GM12878 (cell line): ENCODE measurements at regions not wholly inside any gene's neighbourhood (a gene's known extent, or its start where the extent isn't known, plus 50 kb on each side); places are given as distances from the start of the nearest gene placed in this dataset.
A peak's percentile ranks its signal among the peaks of the same experiment; 100 is the strongest.

Source experiments
- ATAC-seq: fragments of 200-7000 bp; cut with Tn5 transposase; 3 replicates; pipeline ENCODE4 v1.9.1; 2020; ENCODE audit warnings: mild to moderate bottlenecking, moderate library complexity
- BruUV-seq: library from RNA; stranded (reverse); fragments of 400-500 nt; replicated peaks from 2 replicates; lab custom pipeline; 2021; lab: Mats Ljungman, UMichigan
- CTCF ChIA-PET: fragments of 300-600 bp; sonication (Branson Sonifier 250); formaldehyde crosslinking; extraction: SDS; loops from one replicate; lab custom pipeline; 2021; ENCODE audit warnings: inconsistent platforms; lab: Yijun Ruan, JAX
- POLR2A ChIA-PET: fragments of 350-600 bp; formaldehyde crosslinking; extraction: SDS; loops from one replicate; lab custom pipeline; 2021; ENCODE audit warnings: inconsistent platforms; lab: Charles Lee
- RAD21 ChIA-PET: fragments of 300-600 bp; sonication (Branson Sonifier 250); formaldehyde crosslinking; loops from one replicate; lab custom pipeline; 2023; ENCODE audit warnings: antibody characterized with exemption; ENCODE audit not compliant: unreplicated experiment; lab: Charles Lee
- SMC1A ChIA-PET: fragments of 300-600 bp; sonication (Branson Sonifier 250); formaldehyde crosslinking; loops from one replicate; lab custom pipeline; 2023; ENCODE audit not compliant: unreplicated experiment, uncharacterized antibody; lab: Charles Lee
- DNase-seq: peaks from one replicate; pipeline ENCODE4 v3.0.0-alpha.2; 2011; ENCODE audit warnings: low read depth, low spot score
- FAIRE-seq: peaks from 3 replicates; lab custom pipeline; 2011; peaks lifted over from hg19 to GRCh38; lab: Jason Lieb, UNC
- H2AFZ ChIP-seq: 2 replicates; pipeline ENCODE4 v1.6.0; 2011; ENCODE audit warnings: low read depth, low read length, control low read depth; ENCODE audit not compliant: control insufficient read depth
- H3K27ac ChIP-seq: 2 replicates; pipeline ENCODE4 v1.5.1; 2011; ENCODE audit warnings: control low read depth; ENCODE audit not compliant: control insufficient read depth, insufficient read depth
- H3K27me3 ChIP-seq, 2 experiments: replicated peaks in 1 of 2; 2 replicates each; pipeline versions ENCODE4 v1.6.0 to v1.6.1; 2011; ENCODE audit warnings: low read length in 1 of 2; ENCODE audit not compliant: control insufficient read depth in 2 of 2, insufficient read depth in 2 of 2
- H3K36me3 ChIP-seq, 2 experiments: 2 replicates each; pipeline ENCODE4 v1.5.1; 2011; ENCODE audit warnings: low read length in 1 of 2; ENCODE audit not compliant: control insufficient read depth in 2 of 2, insufficient read depth in 2 of 2
- H3K4me1 ChIP-seq: 2 replicates; pipeline ENCODE4 v1.6.1; 2011; ENCODE audit warnings: mild to moderate bottlenecking, low read length, moderate library complexity, mixed read lengths; ENCODE audit not compliant: control insufficient read depth, insufficient read depth
- H3K4me2 ChIP-seq: 2 replicates; pipeline ENCODE4 v1.6.0; 2011; ENCODE audit warnings: control low read depth; ENCODE audit not compliant: control insufficient read depth, insufficient read depth
- H3K4me3 ChIP-seq: fragments of 200-600 bp; sonication (generic); 2 replicates; pipeline ENCODE4 v1.5.1; 2016
- H3K79me2 ChIP-seq: 2 replicates; pipeline ENCODE4 v1.6.0; 2011; ENCODE audit warnings: low read length; ENCODE audit not compliant: control insufficient read depth, insufficient read depth
- H3K9ac ChIP-seq: 2 replicates; pipeline ENCODE4 v1.8.0; 2011; ENCODE audit warnings: low read length, control low read depth, mixed read lengths; ENCODE audit not compliant: control insufficient read depth, insufficient read depth
- H3K9me3 ChIP-seq: replicated peaks from 3 replicates; pipeline ENCODE4 v1.5.1; 2011; ENCODE audit warnings: mild to moderate bottlenecking, low read length; ENCODE audit not compliant: control insufficient read depth, insufficient read depth
- H4K20me1 ChIP-seq: 2 replicates; pipeline ENCODE4 v1.6.0; 2011; ENCODE audit not compliant: control insufficient read depth, insufficient read depth
- HDGF ChIP-seq: fragments of 450-650 bp; IDR thresholded peaks from 2 replicates; pipeline ENCODE4 v1.6.1; 2016; ENCODE audit warnings: antibody characterized with exemption
- IKZF2 ChIP-seq, 2 experiments: fragments of 450-650 bp; IDR thresholded peaks; 2 replicates each; pipeline ENCODE4 v1.6.1; 2017; ENCODE audit warnings: mild to moderate bottlenecking in 2 of 2, moderate library complexity in 2 of 2
- MTA2 ChIP-seq: fragments of 450-650 bp; IDR thresholded peaks from 2 replicates; pipeline ENCODE4 v1.6.1; 2016; ENCODE audit warnings: low read depth, mild to moderate bottlenecking, moderate library complexity
- RAD21 ChIP-seq: IDR thresholded peaks from 2 replicates; pipeline ENCODE4 v1.6.1; 2011; ENCODE audit warnings: mild to moderate bottlenecking, low read depth, low read length, moderate library complexity; ENCODE audit not compliant: insufficient read depth
- RAD51 ChIP-seq: fragments of 450-650 bp; IDR thresholded peaks from 2 replicates; pipeline ENCODE4 v1.6.1; 2016; ENCODE audit warnings: moderate library complexity, mild to moderate bottlenecking, inconsistent platforms
- SUZ12 ChIP-seq: fragments of 200-600 bp; sonication (generic); IDR thresholded peaks from one replicate; pipeline ENCODE4 v1.6.1; 2018; ENCODE audit warnings: antibody characterized with exemption, mild to moderate bottlenecking; ENCODE audit not compliant: unreplicated experiment
- USF2 ChIP-seq: IDR thresholded peaks from 2 replicates; pipeline ENCODE4 v1.6.1; 2011; ENCODE audit warnings: low read depth, low read length, improper control_type of control experiment, borderline replicate concordance
- WGBS: methylation state at CpG from one replicate; pipeline ENCODE4 v1.1.6; 2016; ENCODE audit warnings: low lambda C conversion rate; ENCODE audit not compliant: insufficient replicate concordance, insufficient coverage; ENCODE audit errors: missing lambda C conversion rate; 5-methylcytosine and 5-hydroxymethylcytosine counted together
- in situ Hi-C: fragments of 300-500 bp; cut with MboI; formaldehyde crosslinking; loops from 9 replicates; pipeline ENCODE4 v1.14.3; 2018; ENCODE audit warnings: mixed read lengths
- intact Hi-C: fragments of 100-400 bp; cut with micrococcal nuclease; formaldehyde crosslinking; loops from one replicate; pipeline ENCODE4 v1.14.2; 2022; ENCODE audit not compliant: unreplicated experiment

- RAD21 ChIA-PET: no interaction called here
- intact Hi-C loops: no loop called here
- Histone ChIP-seq H3K9ac (no peak overlapping the region), H3K4me2 (no peak overlapping the region), H4K20me1 (no peaks in the 10 kb centered on the region), H3K27me3 (no peaks in the 10 kb centered on the region), H3K79me2 (no peaks in the 10 kb centered on the region), H3K4me1 (no peaks in the 10 kb centered on the region), H3K36me3 (no peaks in the 10 kb centered on the region), H3K27ac (no peak overlapping the region), H2AFZ (no peak overlapping the region), H3K4me3 (no peak overlapping the region), H3K9me3 (no peaks in the 10 kb centered on the region; the same call in 1 of the 3 replicates)
- SMC1A ChIA-PET: interaction anchor here (1.1 to 2.2 kb wide), 4 partner anchors 9 to 159 kb away, joined by 3 to 9 read pairs (median 5); no protein-coding TSS in a partner anchor
- WGBS: 5% methylated on average over 9 of the region's 9 CpGs
- POLR2A ChIA-PET: no interaction called here
- no peak for FAIRE-seq
- CTCF ChIA-PET: interaction anchor here (0.6 to 2.0 kb wide), 8 partner anchors 14 to 1290 kb away, joined by 3 to 6 read pairs (median 4); no protein-coding TSS in a partner anchor
- BruUV-seq: no TSS peak
- in situ Hi-C loops: no loop called here
- ATAC-seq: peak; percentile 58
- TF ChIP-seq RAD51 (no peak), RAD21 (peak; percentile 41; the same call in 1 of the 2 replicates)
- DNase-seq: no peak
Observed at GRCh38 chr14:97978341-97978740, 1181.2 kb downstream of the VRK1 start.

GRCh38 chr14:97993508-97994019 is 1196.4 kb downstream of the VRK1 start:
- H3K4me1 ChIP-seq: no peaks in the 10 kb centered on the region
- no peaks in the 10 kb centered on the region for H3K79me2 ChIP-seq
- H3K27me3 ChIP-seq: no peaks in the 10 kb centered on the region
- TF ChIP-seq MTA2 (no peak), HDGF (no peak), SUZ12 (no peak), IKZF2 (IDR thresholded peaks at IDR 0.05) (no peak), USF2 (no peak)
- POLR2A ChIA-PET: no interaction called here
- in situ Hi-C loops (no loop called here), intact Hi-C loops (no loop called here)
- CTCF ChIA-PET: interaction anchor here (1.3 kb wide), 1 partner anchor 16 kb away, joined by 5 read pairs; no protein-coding TSS in a partner anchor
- SMC1A ChIA-PET: no interaction called here
- RAD21 ChIA-PET: no interaction called here
- 26% methylated on average over 4 of the region's 4 CpGs for WGBS
- no peaks in the 10 kb centered on the region; the same call in 2 of the 3 replicates for H3K9me3 ChIP-seq
- no peak overlapping the region for H3K4me3 ChIP-seq
- H4K20me1 ChIP-seq: no peaks in the 10 kb centered on the region
- H3K4me2 ChIP-seq: no peak overlapping the region
- ATAC-seq (no peak), FAIRE-seq (no peak), DNase-seq (no peak)
- no TSS peak for BruUV-seq
- no peak overlapping the region for H2AFZ ChIP-seq
- no peak overlapping the region for H3K9ac ChIP-seq
- no peak overlapping the region for H3K27ac ChIP-seq
- no peaks in the 10 kb centered on the region for H3K36me3 ChIP-seq
